Hematopoietic multipotent progenitor cell treated with erythropoietin and hydrocortisone succinate and interleukin-3 and kit ligand, for 17 days (in vitro differentiated cells): ENCODE measurements at regions not wholly inside any gene's neighbourhood (a gene's known extent, or its start where the extent isn't known, plus 50 kb on each side); places are given as distances from the start of the nearest gene placed in this dataset.
"Not testable (repeated sequence)": the region's sequence is repeated elsewhere in the genome, so short reads cannot be mapped to it uniquely, and the experiment has no call there.

Experiments
- DNase-seq: peaks from one replicate; pipeline ENCODE4 v3.0.0-alpha.2; 2015; ENCODE audit warnings: low spot score

GRCh38 chr16:25637236-25637635, 54.5 kb upstream of the HS3ST4 start:
- DNase-seq: no peak

- DNase-seq: no peak
These were observed 55.1 kb upstream of the HS3ST4 start for GRCh38 chr16:25636662-25637061.

- DNase-seq: no peak
These were observed 56.3 kb upstream of the HS3ST4 start for GRCh38 chr16:25635454-25635853.

GRCh38 chr16:25633549-25633948, 58.2 kb upstream of the HS3ST4 start:
- no peak for DNase-seq

GRCh38 chr16:25628766-25629165, 63.0 kb upstream of the HS3ST4 start:
- DNase-seq: no peak

- DNase-seq: no peak
These were observed 64.1 kb upstream of the HS3ST4 start for GRCh38 chr16:25627641-25628040.

GRCh38 chr16:25626172-25626571, 65.6 kb upstream of the HS3ST4 start:
- no peak for DNase-seq

- DNase-seq: no peak
These were observed 66.1 kb upstream of the HS3ST4 start for GRCh38 chr16:25625620-25626019.

GRCh38 chr16:25614716-25615265, 77.0 kb upstream of the HS3ST4 start:
- no peak for DNase-seq

- DNase-seq: no peak
These were observed 77.8 kb upstream of the HS3ST4 start for GRCh38 chr16:25613931-25614330.

- no peak for DNase-seq
These were observed 83.8 kb upstream of the HS3ST4 start for GRCh38 chr16:25608002-25608401.

- DNase-seq: no peak
These were observed 85.7 kb upstream of the HS3ST4 start for GRCh38 chr16:25606069-25606468.

- DNase-seq: no peak
These were observed 86.4 kb upstream of the HS3ST4 start for GRCh38 chr16:25605381-25605780.

GRCh38 chr16:25601306-25601705, 90.5 kb upstream of the HS3ST4 start:
- not testable (repeated sequence) for DNase-seq

GRCh38 chr16:25596194-25596593, 95.6 kb upstream of the HS3ST4 start:
- no peak for DNase-seq

GRCh38 chr16:25593260-25593659, 98.5 kb upstream of the HS3ST4 start:
- no peak for DNase-seq

- DNase-seq: no peak
These were observed 104.0 kb upstream of the HS3ST4 start for GRCh38 chr16:25587783-25588182.

- no peak for DNase-seq
These were observed 104.9 kb upstream of the HS3ST4 start for GRCh38 chr16:25586826-25587225.

GRCh38 chr16:25585526-25585925, 106.2 kb upstream of the HS3ST4 start:
- no peak for DNase-seq

GRCh38 chr16:25580041-25580440, 111.7 kb upstream of the HS3ST4 start:
- DNase-seq: no peak

GRCh38 chr16:25575363-25575762, 116.4 kb upstream of the HS3ST4 start:
- no peak for DNase-seq

GRCh38 chr16:25571712-25572111, 120.0 kb upstream of the HS3ST4 start:
- no peak for DNase-seq

- no peak for DNase-seq
These were observed 121.6 kb upstream of the HS3ST4 start for GRCh38 chr16:25570131-25570530.

GRCh38 chr16:25568991-25569390, 122.8 kb upstream of the HS3ST4 start:
- no peak for DNase-seq

- no peak for DNase-seq
These were observed 125.6 kb upstream of the HS3ST4 start for GRCh38 chr16:25566183-25566582.
